Endothelial cell of umbilical vein (primary cell): ENCODE measurements at regions not wholly inside any gene's neighbourhood (a gene's known extent, or its start where the extent isn't known, plus 50 kb on each side); places are given as distances from the start of the nearest gene placed in this dataset.
"Not testable (repeated sequence)": the region's sequence is repeated elsewhere in the genome, so short reads cannot be mapped to it uniquely, and the experiment has no call there.

Source experiments
- BruUV-seq: library from RNA; stranded (reverse); fragments of 400-500 nt; replicated peaks from 2 replicates; lab custom pipeline; 2021; lab: Mats Ljungman, UMichigan
- CTCF ChIA-PET: fragments of 300-600, 350-600 bp; sonication (Branson Sonifier 250); formaldehyde crosslinking; loops from one replicate; lab custom pipeline; 2021; ENCODE audit warnings: antibody characterized with exemption, inconsistent platforms; lab: Charles Lee
- POLR2A ChIA-PET: fragments of 300-600, 350-600 bp; sonication (Branson Sonifier 250); formaldehyde crosslinking; loops from one replicate; lab custom pipeline; 2021; ENCODE audit warnings: antibody characterized with exemption, inconsistent platforms; lab: Charles Lee
- DNase-seq: peaks from one replicate; pipeline ENCODE4 v3.0.0-alpha.2; 2011; ENCODE audit warnings: low read depth, low spot score
- FAIRE-seq: peaks from 2 replicates; lab custom pipeline; 2011; peaks lifted over from hg19 to GRCh38; lab: Jason Lieb, UNC
- H2AFZ ChIP-seq: 2 replicates; pipeline ENCODE4 v1.6.0; 2012; ENCODE audit warnings: low read depth, low read length, control low read depth, inconsistent platforms
- H3K27ac ChIP-seq: 2 replicates; pipeline ENCODE4 v1.5.1; 2011; ENCODE audit warnings: low read depth, mild to moderate bottlenecking, control low read depth, low read length, moderate library complexity; ENCODE audit not compliant: insufficient read depth
- H3K27me3 ChIP-seq, 2 experiments: 2 replicates each; pipeline versions ENCODE4 v1.6.0 to v1.6.1; 2011; ENCODE audit warnings: low read length in 2 of 2, mixed read lengths in 1 of 2; ENCODE audit not compliant: control insufficient read depth in 2 of 2, insufficient read depth in 2 of 2
- H3K36me3 ChIP-seq, 2 experiments: 2 replicates in 1 of 2; 3 replicates in 1 of 2; pipeline ENCODE4 v1.5.1; 2011; ENCODE audit warnings: low read length in 2 of 2, mild to moderate bottlenecking in 1 of 2, moderate library complexity in 1 of 2; ENCODE audit not compliant: control insufficient read depth in 2 of 2, insufficient read depth in 2 of 2; ENCODE audit errors: extremely low read depth in 1 of 2
- H3K4me1 ChIP-seq: 3 replicates; pipeline ENCODE4 v1.5.1; 2011; ENCODE audit warnings: mild to moderate bottlenecking, low read length; ENCODE audit not compliant: control insufficient read depth, insufficient read depth; ENCODE audit errors: extremely low read depth
- H3K4me2 ChIP-seq: 2 replicates; pipeline ENCODE4 v1.6.1; 2011; ENCODE audit warnings: low read length, control low read depth, mixed read lengths; ENCODE audit not compliant: insufficient read depth
- H3K4me3 ChIP-seq, 3 experiments: fragments of 200-600 bp in 1 of 3; sonication (generic), shearing (Covaris generic) in 1 of 3; replicated peaks in 1 of 3; 2 replicates each; pipeline ENCODE4 v1.5.1; 2011 to 2016; ENCODE audit warnings: control low read depth in 3 of 3, low read length in 3 of 3, mild to moderate bottlenecking in 2 of 3, inconsistent platforms in 1 of 3, low read depth in 1 of 3, moderate library complexity in 1 of 3; ENCODE audit not compliant: insufficient read depth in 1 of 3
- H3K79me2 ChIP-seq: 2 replicates; pipeline ENCODE4 v1.6.0; 2012; ENCODE audit warnings: low read length, inconsistent platforms; ENCODE audit not compliant: control insufficient read depth, insufficient read depth
- H3K9ac ChIP-seq: replicated peaks from 2 replicates; pipeline ENCODE3; 2011; ENCODE audit warnings: low read length, control low read depth; ENCODE audit not compliant: insufficient read depth; ENCODE audit errors: extremely low read depth
- H3K9me1 ChIP-seq: replicated peaks from 3 replicates; pipeline ENCODE4 v1.6.0; 2011; ENCODE audit warnings: mild to moderate bottlenecking, low read length; ENCODE audit not compliant: control insufficient read depth, insufficient read depth; ENCODE audit errors: extremely low read depth
- H3K9me3 ChIP-seq: replicated peaks from 2 replicates; pipeline ENCODE4 v1.5.1; 2012; ENCODE audit warnings: low read length, inconsistent platforms; ENCODE audit not compliant: control insufficient read depth, insufficient read depth
- H4K20me1 ChIP-seq: replicated peaks from 2 replicates; pipeline ENCODE3; 2011; ENCODE audit warnings: mild to moderate bottlenecking, low read length; ENCODE audit not compliant: control insufficient read depth, insufficient read depth; ENCODE audit errors: extremely low read depth
- CTCF ChIP-seq, 2 donors: IDR thresholded peaks; 1 replicate in 1 of 2; 2 replicates in 1 of 2; pipeline ENCODE4 v1.5.1; 2011; ENCODE audit warnings: low read length in 2 of 2, mild to moderate bottlenecking in 2 of 2, moderate library complexity in 2 of 2, control low read depth in 1 of 2, inconsistent platforms in 1 of 2, low read depth in 1 of 2; ENCODE audit not compliant: insufficient read depth in 1 of 2; ENCODE audit errors: extremely low read depth in 1 of 2
- EZH2 ChIP-seq: IDR thresholded peaks from 2 replicates; pipeline ENCODE4 v1.6.1; 2012; ENCODE audit warnings: borderline replicate concordance, low read depth, mild to moderate bottlenecking, moderate library complexity, low read length, inconsistent platforms; ENCODE audit not compliant: severe bottlenecking
- FOS ChIP-seq: IDR thresholded peaks from 2 replicates; pipeline ENCODE4 v1.6.1; 2011; ENCODE audit warnings: mild to moderate bottlenecking, low read length, moderate library complexity, borderline replicate concordance; ENCODE audit not compliant: insufficient read depth
- GATA2 ChIP-seq: IDR thresholded peaks from 2 replicates; pipeline ENCODE4 v1.7.0; 2011; ENCODE audit warnings: low read depth, mild to moderate bottlenecking, moderate library complexity, mixed read lengths, low read length; ENCODE audit not compliant: insufficient read length, insufficient read depth
- JUN ChIP-seq: IDR thresholded peaks from 2 replicates; pipeline ENCODE4 v1.6.1; 2011; ENCODE audit warnings: borderline replicate concordance, low read depth; ENCODE audit not compliant: insufficient read length, insufficient read depth
- MYC ChIP-seq: IDR thresholded peaks from one replicate; pipeline ENCODE4 v1.6.1; 2011; ENCODE audit warnings: mild to moderate bottlenecking, low read depth, low read length
- POLR2A ChIP-seq: IDR thresholded peaks from 2 replicates; pipeline ENCODE4 v1.6.1; 2012; ENCODE audit warnings: low read depth, mild to moderate bottlenecking, control low read depth, low read length
- POLR2AphosphoS5 ChIP-seq: IDR thresholded peaks from 2 replicates; pipeline ENCODE4 v1.6.1; 2012; ENCODE audit warnings: low read depth, mild to moderate bottlenecking, control low read depth, low read length, moderate library complexity; ENCODE audit not compliant: insufficient read depth
- dilution Hi-C: fragments of 300-500 bp; cut with MboI; formaldehyde crosslinking; loops from one replicate; pipeline ENCODE4 v1.15.0; 2019; ENCODE audit warnings: low sequenced_read_pairs; ENCODE audit not compliant: extremely low pct_ligation_motif_present
- intact Hi-C: fragments of 100-400 bp; cut with micrococcal nuclease; formaldehyde crosslinking; loops from one replicate; pipeline ENCODE4 v1.10.0; 2022
- TF ChIP-seq, protein P1 (sequence below): IDR thresholded peaks from 2 replicates; pipeline ENCODE4 v1.6.1; 2011; ENCODE audit not compliant: insufficient read depth, insufficient read length

DNA sequence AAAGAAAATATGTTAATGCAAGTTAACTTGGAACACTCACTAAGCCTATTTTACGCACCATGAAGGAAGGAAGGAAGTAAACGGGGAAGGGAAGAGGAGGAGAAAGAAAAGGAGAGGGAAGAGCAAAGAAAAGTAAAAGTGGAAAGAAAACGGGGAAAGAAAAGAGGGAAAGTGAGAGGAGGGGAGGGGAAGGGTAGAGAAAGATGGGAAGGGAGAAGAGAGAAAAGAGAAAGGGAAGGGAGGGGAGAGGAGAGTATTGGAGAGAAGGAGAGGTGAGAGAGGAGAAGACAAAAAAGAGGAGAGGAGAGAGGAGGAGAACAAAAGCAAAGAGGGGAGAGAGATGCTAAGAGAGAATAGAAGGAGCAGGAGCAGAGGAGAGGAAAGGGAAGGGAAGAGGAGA is 224.1 kb downstream of the SLITRK2 start:
- POLR2A ChIA-PET = no interaction called here
- H3K9me1 ChIP-seq = no peaks in the 10 kb centered on the region
- no peak overlapping the region for H3K9ac ChIP-seq
- no peaks in the 10 kb centered on the region for H3K36me3 ChIP-seq
- CTCF ChIA-PET = no interaction called here
- no peak overlapping the region for H3K4me2 ChIP-seq
- no peaks in the 10 kb centered on the region for H3K4me1 ChIP-seq
- DNase-seq = no peak
- no peaks in the 10 kb centered on the region for H3K9me3 ChIP-seq
- H4K20me1 ChIP-seq = no peaks in the 10 kb centered on the region
- H3K27ac ChIP-seq = no peak overlapping the region
- no peaks in the 10 kb centered on the region for H3K27me3 ChIP-seq
- no peak overlapping the region for H3K4me3 ChIP-seq
- H2AFZ ChIP-seq = no peak overlapping the region
- no peak for FAIRE-seq
- H3K79me2 ChIP-seq = no peaks in the 10 kb centered on the region
- dilution Hi-C loops = no loop called here
- TF ChIP-seq MYC (no peak), GATA2 (no peak), POLR2AphosphoS5 (no peak), CTCF (IDR thresholded peaks at IDR 0.05; ENCODE audit: extremely low read depth in 1 of 2, insufficient read depth in 1 of 2, low read depth in 1 of 2, low read length in 2 of 2) (no peak), JUN (no peak), POLR2A (no peak), FOS (no peak), EZH2 (no peak)
- TF ChIP-seq, protein P1, sequence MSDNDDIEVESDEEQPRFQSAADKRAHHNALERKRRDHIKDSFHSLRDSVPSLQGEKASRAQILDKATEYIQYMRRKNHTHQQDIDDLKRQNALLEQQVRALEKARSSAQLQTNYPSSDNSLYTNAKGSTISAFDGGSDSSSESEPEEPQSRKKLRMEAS = no peak
- intact Hi-C loops = no loop called here
- no TSS peak for BruUV-seq

- FAIRE-seq, H3K79me2 ChIP-seq, BruUV-seq, H3K9me3 ChIP-seq, H3K9me1 ChIP-seq, DNase-seq, POLR2A ChIA-PET, H3K4me2 ChIP-seq, H3K9ac ChIP-seq, H3K27me3 ChIP-seq, CTCF ChIA-PET, H4K20me1 ChIP-seq, intact Hi-C loops, dilution Hi-C loops, H3K27ac ChIP-seq, H3K4me3 ChIP-seq, H3K4me1 ChIP-seq, H3K36me3 ChIP-seq, H2AFZ ChIP-seq: not testable (repeated sequence)
These were observed 228.5 kb downstream of the SLITRK2 start for GRCh38 chrX:146046011-146046715.

DNA sequence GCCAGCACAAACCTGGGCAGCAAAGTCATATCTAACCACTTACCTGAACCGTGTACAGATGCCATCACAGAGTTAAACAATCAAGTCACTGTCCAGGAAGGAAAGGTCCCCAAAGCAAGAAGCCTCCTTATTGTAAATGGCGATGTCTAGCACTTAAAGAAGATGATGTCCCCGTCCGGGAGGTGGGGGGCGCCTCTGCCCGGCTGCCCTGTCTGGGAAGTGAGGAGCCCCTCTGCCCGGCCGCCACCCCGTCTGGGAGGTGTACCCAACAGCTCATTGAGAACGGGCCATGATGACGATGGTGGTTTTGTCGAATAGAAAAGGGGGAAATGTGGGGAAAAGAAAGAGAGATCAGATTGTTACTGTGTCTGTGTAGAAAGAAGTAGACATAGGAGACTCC is 231.9 kb downstream of the SLITRK2 start:
- H3K36me3 ChIP-seq, DNase-seq, H3K4me3 ChIP-seq, CTCF ChIA-PET, H3K9me3 ChIP-seq, H3K4me1 ChIP-seq, dilution Hi-C loops, BruUV-seq, H3K9ac ChIP-seq, FAIRE-seq, intact Hi-C loops, H2AFZ ChIP-seq, H3K27ac ChIP-seq, H3K4me2 ChIP-seq, H4K20me1 ChIP-seq, H3K27me3 ChIP-seq, POLR2A ChIA-PET, H3K9me1 ChIP-seq, H3K79me2 ChIP-seq: not testable (repeated sequence)
